K562 (cell line): ENCODE measurements at regions not wholly inside any gene's neighbourhood (a gene's known extent, or its start where the extent isn't known, plus 50 kb on each side); places are given as distances from the start of the nearest gene placed in this dataset.

ENCODE experiments used
- ATAC-seq: fragments of 200-7000 bp; cut with Tn5 transposase; 3 replicates; pipeline ENCODE4 v1.9.1; 2020; ENCODE audit warnings: moderate library complexity
- BruUV-seq: library from RNA; stranded (reverse); fragments of 400-500 nt; replicated peaks from 2 replicates; lab custom pipeline; 2021; lab: Mats Ljungman, UMichigan
- CTCF ChIA-PET: fragments of 300-600 bp; formaldehyde crosslinking; extraction: SDS; loops from one replicate; lab custom pipeline; 2021; ENCODE audit warnings: low intra/inter-chr PET ratio; lab: Yijun Ruan, JAX
- POLR2A ChIA-PET: fragments of 300-600, 350-650 bp; sonication (Branson Sonifier 250); formaldehyde crosslinking; extraction: SDS; loops from one replicate; lab custom pipeline; 2021; ENCODE audit warnings: antibody characterized with exemption, inconsistent platforms; lab: Yijun Ruan, JAX
- DNase-seq, 4 experiments: peaks; one replicate each; pipeline versions ENCODE4 v3.0.0 to v3.0.0-alpha.2; 2011 to 2018; ENCODE audit warnings: low spot score in 3 of 4, mixed read lengths in 3 of 4; ENCODE audit errors: extremely low read depth in 1 of 4
- FAIRE-seq: peaks from 2 replicates; lab custom pipeline; 2011; peaks lifted over from hg19 to GRCh38; lab: Jason Lieb, UNC
- H2AFZ ChIP-seq: 2 replicates; pipeline ENCODE4 v1.6.0; 2011; ENCODE audit warnings: low read depth, low read length, control low read depth, inconsistent platforms
- H3K27ac ChIP-seq: fragments of 200-600 bp; 3 replicates; pipeline ENCODE4 v1.8.0; 2011; ENCODE audit warnings: low read depth, mild to moderate bottlenecking, control low read depth, inconsistent platforms, low read length, moderate library complexity, mixed read lengths; ENCODE audit errors: extremely low read depth
- H3K27me3 ChIP-seq, 2 experiments: fragments of 300-600 bp in 1 of 2; 2 replicates in 1 of 2; 3 replicates in 1 of 2; pipeline versions ENCODE4 v1.6.0 to v1.8.0; 2011; ENCODE audit warnings: inconsistent platforms in 2 of 2, low read length in 2 of 2, mild to moderate bottlenecking in 1 of 2, mixed read lengths in 1 of 2, moderate library complexity in 1 of 2; ENCODE audit not compliant: control insufficient read depth in 2 of 2, insufficient read depth in 2 of 2
- H3K36me3 ChIP-seq: fragments of 300-600 bp; 3 replicates; pipeline ENCODE4 v1.8.0; 2011; ENCODE audit warnings: mild to moderate bottlenecking, low read length, inconsistent platforms; ENCODE audit not compliant: control insufficient read depth, insufficient read depth
- H3K4me1 ChIP-seq, 2 experiments: fragments of 200-600 bp in 1 of 2; replicated peaks in 1 of 2; 2 replicates in 1 of 2; 3 replicates in 1 of 2; pipeline versions ENCODE4 v1.5.1 to v1.8.0; 2011; ENCODE audit warnings: inconsistent platforms in 2 of 2, low read length in 2 of 2, mild to moderate bottlenecking in 1 of 2, mixed read lengths in 1 of 2, moderate library complexity in 1 of 2; ENCODE audit not compliant: control insufficient read depth in 2 of 2, insufficient read depth in 2 of 2
- H3K4me2 ChIP-seq: 2 replicates; pipeline ENCODE4 v1.6.1; 2011; ENCODE audit warnings: low read length, control low read depth, inconsistent platforms, mixed read lengths; ENCODE audit not compliant: insufficient read depth
- H3K4me3 ChIP-seq: fragments of 200-600 bp; sonication (generic), shearing (Covaris generic); 2 replicates; pipeline ENCODE4 v1.5.1; 2016; ENCODE audit warnings: control low read depth, inconsistent platforms
- H3K79me2 ChIP-seq: fragments of 200-600 bp; 3 replicates; pipeline ENCODE4 v1.8.0; 2011; ENCODE audit warnings: low read length, inconsistent platforms; ENCODE audit not compliant: control insufficient read depth, insufficient read depth
- H3K9ac ChIP-seq, 2 experiments: 2 replicates each; pipeline versions ENCODE4 v1.6.0 to v1.6.1; 2011; ENCODE audit warnings: low read depth in 2 of 2, low read length in 2 of 2, control low read depth in 1 of 2, inconsistent platforms in 1 of 2, mild to moderate bottlenecking in 1 of 2, mixed read lengths in 1 of 2; ENCODE audit not compliant: insufficient read depth in 1 of 2
- H3K9me1 ChIP-seq: one replicate; pipeline ENCODE4 v1.6.0; 2011; ENCODE audit warnings: inconsistent platforms, mild to moderate bottlenecking, low read length, moderate library complexity; ENCODE audit not compliant: control insufficient read depth, insufficient read depth
- H3K9me3 ChIP-seq: replicated peaks from 2 replicates; pipeline ENCODE4 v1.5.1; 2011; ENCODE audit warnings: low read depth, low read length, inconsistent platforms; ENCODE audit not compliant: control insufficient read depth, insufficient read depth
- H4K20me1 ChIP-seq: replicated peaks from 2 replicates; pipeline ENCODE4 v1.6.1; 2011; ENCODE audit warnings: low read length, inconsistent platforms, mixed read lengths; ENCODE audit not compliant: control insufficient read depth, insufficient read depth
- ASH1L ChIP-seq: fragments of 450-650 bp; IDR thresholded peaks from 2 replicates; pipeline ENCODE4 v1.6.1; 2018; ENCODE audit warnings: borderline replicate concordance, mild to moderate bottlenecking, low read depth; ENCODE audit not compliant: partially characterized antibody
- DMBX1 ChIP-seq: fragments of 250-450 bp; sonication (Bioruptor Pico); IDR thresholded peaks from 2 replicates; pipeline ENCODE4 v1.8.0; 2022; ENCODE audit warnings: inconsistent platforms, mild to moderate bottlenecking, moderate library complexity, borderline replicate concordance
- DNMT1 ChIP-seq: fragments of 450-650 bp; IDR thresholded peaks from 2 replicates; pipeline ENCODE4 v1.6.1; 2016; ENCODE audit warnings: antibody characterized with exemption, mild to moderate bottlenecking
- KAT2B ChIP-seq: IDR thresholded peaks from one replicate; pipeline ENCODE4 v1.6.1; 2012; ENCODE audit warnings: low read depth, mild to moderate bottlenecking, control low read depth, inconsistent platforms, low read length, moderate library complexity
- KDM2B ChIP-seq: fragments of 250-450 bp; sonication (Bioruptor Pico); IDR thresholded peaks from 2 replicates; pipeline ENCODE4 v1.8.0; 2021; ENCODE audit warnings: mild to moderate bottlenecking, moderate library complexity
- MCM7 ChIP-seq, 2 experiments: fragments of 450-650 bp; IDR thresholded peaks; 2 replicates each; pipeline ENCODE4 v1.6.1; 2016 to 2018
- NR2F6 ChIP-seq: fragments of 450-650 bp; formaldehyde crosslinking; IDR thresholded peaks from 2 replicates; pipeline ENCODE4 v1.4.0; 2020; ENCODE audit warnings: mild to moderate bottlenecking
- POLR2A ChIP-seq: fragments of 450-650 bp; conservative IDR thresholded peaks from 2 replicates; pipeline ENCODE4 v1.6.1; 2016
- RBM34 ChIP-seq: fragments of 200-400 bp; formaldehyde crosslinking; IDR thresholded peaks from 2 replicates; pipeline ENCODE4 v1.6.1; 2018; ENCODE audit warnings: low read length, borderline replicate concordance; ENCODE audit not compliant: insufficient read depth
- SMARCE1 ChIP-seq: fragments of 450-650 bp; IDR thresholded peaks from 2 replicates; pipeline ENCODE4 v1.7.1; 2016; ENCODE audit warnings: mild to moderate bottlenecking
- THRAP3 ChIP-seq: fragments of 450-650 bp; IDR thresholded peaks from 2 replicates; pipeline ENCODE4 v1.6.1; 2016; ENCODE audit warnings: mild to moderate bottlenecking, inconsistent platforms, borderline replicate concordance
- ZNF707 ChIP-seq: fragments of 250-450 bp; sonication (Bioruptor Pico); conservative IDR thresholded peaks from 2 replicates; pipeline ENCODE4 v1.8.0; 2022; ENCODE audit warnings: inconsistent platforms, mild to moderate bottlenecking, moderate library complexity
- WGBS: fragments of 100-300 bp; shearing (Covaris generic); methylation state at CpG from one replicate; pipeline ENCODE4 v1.1.6; 2016; ENCODE audit warnings: low coverage, mixed read lengths; ENCODE audit not compliant: insufficient coverage; ENCODE audit errors: missing lambda C conversion rate; 5-methylcytosine and 5-hydroxymethylcytosine counted together
- in situ Hi-C: fragments of 300-500 bp; cut with MboI; formaldehyde crosslinking; loops from 4 replicates; pipeline ENCODE4 v1.15.0; 2018; ENCODE audit warnings: inconsistent platforms, mixed read lengths
- intact Hi-C: fragments of 100-400 bp; cut with micrococcal nuclease; formaldehyde crosslinking; loops from 2 replicates; pipeline ENCODE4 v1.14.2; 2022
- TF ChIP-seq, protein P1 (sequence below): fragments of 450-650 bp; formaldehyde crosslinking; IDR thresholded peaks from 2 replicates; pipeline ENCODE4 v1.4.0; 2022; ENCODE audit warnings: missing genetic modification characterization

DNA sequence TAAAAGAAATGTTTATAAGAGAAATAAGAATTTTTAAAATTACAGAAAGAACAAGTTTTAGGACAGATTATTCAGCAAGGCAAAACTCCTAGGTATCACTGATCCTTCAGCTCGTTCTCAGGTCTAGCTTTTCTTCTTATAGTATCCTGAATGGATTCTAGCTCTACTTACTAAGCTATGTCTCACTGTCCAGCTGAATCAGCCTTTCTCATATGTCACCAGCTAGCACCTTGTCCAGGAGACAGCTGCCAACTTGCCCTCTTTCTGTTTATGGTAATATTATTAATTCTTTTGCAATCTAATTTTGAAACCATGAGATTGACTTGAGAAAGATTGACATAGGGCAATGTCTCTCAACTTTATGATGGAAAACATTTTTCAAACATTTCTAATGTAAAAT, 159.9 kb downstream of the LYPLAL1 start (continued):
- TF ChIP-seq, protein P1, sequence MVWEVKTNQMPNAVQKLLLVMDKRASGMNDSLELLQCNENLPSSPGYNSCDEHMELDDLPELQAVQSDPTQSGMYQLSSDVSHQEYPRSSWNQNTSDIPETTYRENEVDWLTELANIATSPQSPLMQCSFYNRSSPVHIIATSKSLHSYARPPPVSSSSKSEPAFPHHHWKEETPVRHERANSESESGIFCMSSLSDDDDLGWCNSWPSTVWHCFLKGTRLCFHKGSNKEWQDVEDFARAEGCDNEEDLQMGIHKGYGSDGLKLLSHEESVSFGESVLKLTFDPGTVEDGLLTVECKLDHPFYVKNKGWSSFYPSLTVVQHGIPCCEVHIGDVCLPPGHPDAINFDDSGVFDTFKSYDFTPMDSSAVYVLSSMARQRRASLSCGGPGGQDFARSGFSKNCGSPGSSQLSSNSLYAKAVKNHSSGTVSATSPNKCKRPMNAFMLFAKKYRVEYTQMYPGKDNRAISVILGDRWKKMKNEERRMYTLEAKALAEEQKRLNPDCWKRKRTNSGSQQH (CRISPR knock-in tag), result no peak
- TF ChIP-seq MCM7 (IDR thresholded peaks at IDR 0.05) (no peak), POLR2A (no peak), NR2F6 (CRISPR knock-in tag) (no peak), ASH1L (no peak), DNMT1 (no peak)

DNA sequence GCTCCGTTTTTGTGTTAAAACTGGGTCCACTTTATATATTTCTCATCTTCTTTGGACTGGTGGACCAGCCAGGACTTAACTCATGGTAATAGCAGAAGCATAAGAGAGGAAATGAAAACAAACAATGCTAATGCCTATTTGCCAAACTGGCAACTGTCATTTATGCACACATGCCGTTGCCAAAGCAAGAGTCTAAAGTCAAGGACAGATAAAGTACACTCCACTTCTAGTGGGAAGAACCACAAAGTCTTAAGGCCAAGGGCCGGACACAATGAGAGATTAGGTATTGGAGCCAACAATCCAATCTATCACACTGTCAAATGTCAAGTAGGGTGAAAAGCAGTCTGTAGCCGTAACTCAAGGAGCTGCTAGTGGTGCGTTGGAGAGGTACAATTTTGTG, 157.7 kb downstream of the LYPLAL1 start:
- Histone ChIP-seq H3K4me2 (no peak overlapping the region), H3K27ac (no peak overlapping the region), H3K36me3 (no peaks in the 10 kb centered on the region), H3K4me3 (no peak overlapping the region), H3K4me1 (no peaks in the 10 kb centered on the region), H2AFZ (no peak overlapping the region), H3K9me3 (no peaks in the 10 kb centered on the region), H3K9me1 (no peaks in the 10 kb centered on the region)
- BruUV-seq, result no TSS peak
- in situ Hi-C loops, result no loop called here
- WGBS, result 0% methylated on average over 5 of the region's 5 CpGs
- ChIA-PET POLR2A (no interaction called here), CTCF (no interaction called here)
- ATAC-seq (no peak), DNase-seq (no peak), FAIRE-seq (no peak)
- intact Hi-C loops, result no loop called here
- TF ChIP-seq ZNF707 (CRISPR knock-in tag) (no peak), KDM2B (CRISPR knock-in tag) (no peak), SMARCE1 (no peak), RBM34 (no peak), KAT2B (no peak), DMBX1 (CRISPR knock-in tag) (no peak), THRAP3 (no peak)
- TF ChIP-seq, all 486 proteins: peak for 0
- H4K20me1 ChIP-seq, result no peaks in the 10 kb centered on the region
- no peaks in the 10 kb centered on the region for H3K79me2 ChIP-seq
- no peaks in the 10 kb centered on the region for H3K27me3 ChIP-seq
- no peak overlapping the region for H3K9ac ChIP-seq
